NT2/D1 (cell line): ENCODE measurements at regions not wholly inside any gene's neighbourhood (a gene's known extent, or its start where the extent isn't known, plus 50 kb on each side); places are given as distances from the start of the nearest gene placed in this dataset.

ENCODE experiments used
- SUZ12 ChIP-seq: IDR thresholded peaks from 2 replicates; pipeline ENCODE4 v1.6.1; 2011; ENCODE audit not compliant: insufficient read length, insufficient read depth; ENCODE audit errors: extremely low read depth
- YY1 ChIP-seq: IDR thresholded peaks from 2 replicates; pipeline ENCODE4 v1.6.1; 2011; ENCODE audit not compliant: insufficient read length, insufficient read depth
- ZNF274 ChIP-seq: IDR thresholded peaks from 2 replicates; pipeline ENCODE4 v1.6.1; 2011; ENCODE audit warnings: mild to moderate bottlenecking, low read depth, low read length

GRCh38 chr21:38948377-38949069, 142.8 kb downstream of the ETS2 start:
- TF ChIP-seq SUZ12 (no peak), YY1 (no peak), ZNF274 (no peak)
